ENCODE measurements at regions not wholly inside any gene's neighbourhood (a gene's known extent, or its start where the extent isn't known, plus 50 kb on each side); places are given as distances from the start of the nearest gene placed in this dataset.

- no peak overlapping the region for H3K27ac ChIP-seq (ENCODE audit: low read depth, low read length)
- H3K9me3 ChIP-seq (ENCODE audit: control insufficient read depth, insufficient read depth, low read length), result no peaks in the 10 kb centered on the region
- no peaks in the 10 kb centered on the region for H3K79me2 ChIP-seq (ENCODE audit: control insufficient read depth, low read length)
- no peak overlapping the region for H3K4me2 ChIP-seq (ENCODE audit: low read length)
- H3K4me1 ChIP-seq (ENCODE audit: control insufficient read depth, low read length), result no peaks in the 10 kb centered on the region
- H3K9me2 ChIP-seq (replicated peaks; ENCODE audit: control insufficient read depth, low read length), result no peaks in the 10 kb centered on the region
- no peak for TF ChIP-seq CTCF (IDR thresholded peaks at IDR 0.05; ENCODE audit: low read depth, low read length, poor library complexity, severe bottlenecking)
- H4K20me1 ChIP-seq (ENCODE audit: control insufficient read depth, insufficient read depth, low read depth, low read length), result no peaks in the 10 kb centered on the region
- no peaks in the 10 kb centered on the region for H3F3A ChIP-seq (ENCODE audit: control insufficient read depth, insufficient read depth)
- no peak overlapping the region for H3K4me3 ChIP-seq (ENCODE audit: low read length)
- no peaks in the 10 kb centered on the region for H3K27me3 ChIP-seq (ENCODE audit: control insufficient read depth, low read length)
- H3K36me3 ChIP-seq (ENCODE audit: control insufficient read depth, low read length), result no peaks in the 10 kb centered on the region
These were observed 51.6 kb upstream of the DEUP1 start for GRCh38 chr11:93278976-93279375.

- Histone ChIP-seq H3K27ac (ENCODE audit: low read depth, low read length) (no peak overlapping the region), H3K27me3 (ENCODE audit: control insufficient read depth, low read length) (no peaks in the 10 kb centered on the region), H3K79me2 (ENCODE audit: control insufficient read depth, low read length) (no peaks in the 10 kb centered on the region), H4K20me1 (ENCODE audit: control insufficient read depth, insufficient read depth, low read depth, low read length) (no peaks in the 10 kb centered on the region), H3K4me1 (ENCODE audit: control insufficient read depth, low read length) (no peaks in the 10 kb centered on the region), H3K9me2 (replicated peaks; ENCODE audit: control insufficient read depth, low read length) (no peaks in the 10 kb centered on the region), H3K4me3 (ENCODE audit: low read length) (no peak overlapping the region), H3F3A (ENCODE audit: control insufficient read depth, insufficient read depth) (no peaks in the 10 kb centered on the region), H3K4me2 (ENCODE audit: low read length) (no peak overlapping the region), H3K36me3 (ENCODE audit: control insufficient read depth, low read length) (no peaks in the 10 kb centered on the region), H3K9me3 (ENCODE audit: control insufficient read depth, insufficient read depth, low read length) (no peaks in the 10 kb centered on the region)
- TF ChIP-seq EZH2phosphoT487 (IDR thresholded peaks at IDR 0.05; ENCODE audit: borderline replicate concordance, low read length) (no peak), CTCF (IDR thresholded peaks at IDR 0.05; ENCODE audit: low read depth, low read length, poor library complexity, severe bottlenecking) (no peak)
These were observed 50.6 kb upstream of the DEUP1 start for GRCh38 chr11:93279851-93280347.
